Coronary artery (tissue), 2 donors: ENCODE measurements at regions not wholly inside any gene's neighbourhood (a gene's known extent, or its start where the extent isn't known, plus 50 kb on each side); places are given as distances from the start of the nearest gene placed in this dataset.

ENCODE experiments used
- DNase-seq: peaks from one replicate; pipeline ENCODE4 v3.0.0-alpha.2; 2017; ENCODE audit warnings: low spot score
- H3K27ac ChIP-seq, 2 donors: fragments of 200-600 bp; sonication (generic); one replicate each; pipeline ENCODE4 v1.5.1; 2016 to 2019
- H3K4me3 ChIP-seq: fragments of 200-600 bp; sonication (generic); 2 replicates; pipeline ENCODE4 v1.5.1; 2016; ENCODE audit warnings: mild to moderate bottlenecking, moderate library complexity
- CTCF ChIP-seq: fragments of 200-600 bp; sonication (generic); IDR thresholded peaks from one replicate; pipeline ENCODE4 v1.5.1; 2019; ENCODE audit warnings: antibody characterized with exemption

DNA sequence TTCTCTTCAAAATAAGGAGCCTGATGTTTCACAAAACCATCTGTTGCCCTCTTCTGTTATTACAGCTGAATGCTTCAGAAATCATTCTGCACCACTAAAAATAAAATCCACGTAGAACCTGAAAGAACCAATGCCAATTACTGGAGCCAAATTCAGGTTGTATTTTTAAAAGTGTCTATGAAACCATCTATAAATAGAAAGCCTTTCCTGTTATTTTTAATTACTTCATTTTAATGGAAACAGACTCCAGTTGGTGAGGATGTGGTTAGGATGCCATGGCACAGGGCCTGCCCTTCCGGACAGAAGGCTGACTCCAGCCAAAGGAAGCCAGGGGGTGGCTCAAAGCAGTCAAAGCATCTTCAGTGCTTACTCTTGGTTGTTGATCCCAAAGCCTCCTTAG is 119.8 kb downstream of the TENT4A start:
- DNase-seq, result peak; percentile 16
- Histone ChIP-seq H3K4me3 (no peak overlapping the region), H3K27ac (no peak overlapping the region)
- TF ChIP-seq CTCF, result no peak

GRCh38 chr5:6833406-6833805 is 120.2 kb downstream of the TENT4A start:
- Histone ChIP-seq H3K27ac (no peak overlapping the region), H3K4me3 (no peak overlapping the region)
- no peak for DNase-seq
- TF ChIP-seq CTCF, result no peak

GRCh38 chr5:6837095-6837494 is 123.9 kb downstream of the TENT4A start:
- H3K4me3 ChIP-seq, result no peak overlapping the region
- no peak for DNase-seq
- no peak for TF ChIP-seq CTCF
- no peak overlapping the region for H3K27ac ChIP-seq

GRCh38 chr5:6837519-6838110 is 124.4 kb downstream of the TENT4A start:
- Histone ChIP-seq H3K4me3 (no peak overlapping the region), H3K27ac (no peak overlapping the region)
- no peak for TF ChIP-seq CTCF
- peak; percentile 52 for DNase-seq

GRCh38 chr5:6838736-6839135 is 125.5 kb downstream of the TENT4A start:
- Histone ChIP-seq H3K4me3 (no peak overlapping the region), H3K27ac (no peak overlapping the region)
- TF ChIP-seq CTCF, result no peak
- peak; percentile 22 for DNase-seq

DNA sequence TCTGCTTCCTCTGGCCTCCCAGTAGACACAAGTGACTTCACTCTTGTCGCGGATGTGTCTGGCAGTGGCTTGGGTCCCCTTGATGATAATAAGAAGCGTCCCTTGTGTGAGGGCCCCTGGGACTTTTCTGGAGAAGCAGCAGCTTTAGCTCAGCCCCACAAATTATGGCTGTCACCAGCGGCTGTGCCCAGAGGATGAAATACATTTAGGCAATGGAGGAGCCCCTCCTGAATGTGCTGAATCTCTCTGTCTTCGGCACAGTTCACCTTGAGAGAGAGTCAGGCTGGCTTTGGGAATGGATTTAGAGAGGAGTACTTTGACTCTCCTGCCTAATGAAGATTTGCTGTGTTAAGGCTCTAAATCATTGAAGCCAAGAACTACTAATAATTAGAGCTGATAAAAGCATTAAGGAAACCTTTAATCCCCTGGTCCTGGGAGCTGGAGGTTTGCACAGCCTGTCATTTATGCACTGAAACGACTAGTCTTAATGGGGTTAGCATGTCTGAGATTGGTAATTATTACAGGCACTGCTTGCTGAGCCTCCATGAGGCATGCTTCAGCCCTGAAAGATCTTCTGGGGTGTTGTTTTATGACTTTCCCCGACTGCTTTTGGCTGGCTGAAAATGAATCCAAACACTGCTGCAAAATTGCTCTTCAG is 127.0 kb downstream of the TENT4A start:
- DNase-seq, result peak; percentile 14
- Histone ChIP-seq H3K27ac (no peak overlapping the region), H3K4me3 (no peak overlapping the region)
- no peak for TF ChIP-seq CTCF

- no peak for TF ChIP-seq CTCF
- Histone ChIP-seq H3K27ac (no peak overlapping the region), H3K4me3 (no peak overlapping the region)
- DNase-seq, result peak; percentile 16
Measured at GRCh38 chr5:6843335-6843734, 130.1 kb downstream of the TENT4A start.
